NCI-H2081 (cell line): ENCODE measurements at regions not wholly inside any gene's neighbourhood (a gene's known extent, or its start where the extent isn't known, plus 50 kb on each side); places are given as distances from the start of the nearest gene placed in this dataset.

Source experiments
- DNase-seq, 2 experiments: peaks; one replicate each; lab custom pipeline; 2025; lab: John Stamatoyannopoulos, UW

DNA sequence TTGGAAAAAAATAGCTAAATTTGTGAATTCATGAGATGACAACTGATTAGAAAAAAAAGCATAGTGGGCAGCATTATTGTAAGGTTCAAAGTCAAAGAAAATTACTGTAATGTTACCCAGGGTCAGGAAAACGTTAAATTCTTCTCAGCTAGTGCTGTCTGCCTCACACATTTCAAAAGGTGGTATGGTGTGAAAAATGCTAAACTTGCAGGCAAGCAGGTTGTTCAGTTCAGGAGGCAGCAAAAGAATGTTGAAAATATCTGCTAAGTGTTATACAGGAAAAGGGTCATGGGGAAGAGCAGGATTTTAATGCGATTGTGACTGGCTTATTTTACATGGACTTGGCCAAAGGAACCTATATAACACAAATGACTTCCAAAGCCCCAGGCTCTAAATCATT, 232.5 kb upstream of the NDST3 start:
- DNase-seq: no peak

DNA sequence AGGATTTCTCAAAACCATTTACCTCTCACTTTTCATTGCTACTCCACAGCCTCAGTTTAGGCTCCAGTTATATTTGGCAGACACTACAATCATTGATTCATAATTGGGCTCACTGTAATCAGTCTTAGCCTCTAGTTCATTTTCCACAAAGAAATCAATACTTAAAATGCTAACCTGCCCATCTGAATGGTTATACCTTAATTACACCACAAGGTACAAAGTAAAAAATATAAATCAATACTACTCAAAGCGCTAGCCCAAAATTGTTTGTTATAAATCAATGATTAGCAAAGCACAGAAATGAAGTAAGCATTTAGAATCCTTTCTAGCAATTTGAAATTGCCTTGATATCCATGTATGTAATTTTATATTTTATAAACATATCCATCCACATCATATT, 222.6 kb upstream of the NDST3 start:
- no peak for DNase-seq

DNA sequence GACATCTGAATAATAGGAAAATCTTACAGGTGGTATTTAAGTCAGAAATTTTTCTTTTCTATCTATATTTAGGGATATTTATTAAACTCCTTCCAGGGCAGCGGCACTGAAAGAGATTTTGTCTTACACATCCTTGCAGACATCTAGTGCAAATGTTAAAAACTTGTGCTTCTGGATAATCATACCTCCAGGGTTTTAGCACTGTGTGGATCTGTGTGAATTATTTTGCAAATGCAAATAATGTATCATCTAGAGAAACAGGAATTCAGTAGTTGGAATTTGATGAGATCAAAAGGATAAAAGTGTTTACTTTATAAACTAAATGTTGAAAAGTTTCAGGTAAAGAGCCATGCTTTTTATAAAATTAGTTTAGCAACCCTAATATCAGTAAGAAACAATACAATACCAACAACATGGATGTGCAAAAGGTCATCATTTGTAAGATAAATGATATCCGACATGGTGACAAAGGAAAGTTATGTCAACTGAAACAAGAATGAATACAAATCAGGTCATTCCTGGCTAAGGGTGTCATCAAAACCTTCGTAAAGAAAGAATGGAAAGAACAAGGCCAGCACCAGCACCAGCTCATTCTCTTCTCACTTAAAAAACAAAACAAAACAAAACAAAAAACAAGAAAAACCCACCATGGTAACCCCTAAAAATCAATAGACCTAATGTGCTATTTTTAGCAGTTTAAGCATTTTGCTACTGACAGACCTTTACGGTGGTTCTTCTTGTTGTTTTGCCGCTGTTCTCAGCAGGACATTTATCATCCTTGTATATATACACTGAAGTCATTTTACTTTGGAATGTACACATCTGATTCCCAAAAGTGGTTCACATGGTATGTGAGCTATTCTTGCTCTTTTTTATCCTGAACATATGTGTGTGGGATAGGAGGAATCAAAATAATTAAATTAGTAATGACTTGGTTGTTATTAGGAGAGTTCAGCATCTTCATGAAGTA, 219.7 kb upstream of the NDST3 start:
- no peak for DNase-seq

DNA sequence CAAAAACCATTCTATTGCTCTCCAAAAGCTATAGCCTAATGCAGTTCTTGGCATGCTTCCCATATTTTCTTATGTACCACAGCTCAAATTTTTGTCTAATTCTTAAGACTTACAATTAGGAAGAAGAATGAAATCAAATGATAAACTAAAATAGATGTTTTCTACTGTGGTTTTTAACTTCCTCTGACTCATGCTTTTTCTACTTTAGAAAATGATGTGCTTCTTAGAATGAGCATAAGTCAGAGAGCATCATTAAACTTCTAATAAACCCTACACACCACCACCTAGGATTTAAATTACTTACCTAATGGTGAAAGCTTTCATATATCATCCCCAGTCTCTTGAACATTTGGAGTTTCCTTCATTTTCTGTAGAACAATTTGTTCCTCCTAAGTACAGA, 217.0 kb upstream of the NDST3 start:
- no peak for DNase-seq

- no peak for DNase-seq
Observed at GRCh38 chr4:117821834-117822233, 212.5 kb upstream of the NDST3 start.

GRCh38 chr4:117823388-117823787, 210.9 kb upstream of the NDST3 start:
- no peak for DNase-seq

- DNase-seq: peak in 1 of 2 experiments; percentile 31
Observed at GRCh38 chr4:117825600-117825999, 208.7 kb upstream of the NDST3 start.

GRCh38 chr4:117831060-117831683, 203.1 kb upstream of the NDST3 start:
- no peak for DNase-seq

DNA sequence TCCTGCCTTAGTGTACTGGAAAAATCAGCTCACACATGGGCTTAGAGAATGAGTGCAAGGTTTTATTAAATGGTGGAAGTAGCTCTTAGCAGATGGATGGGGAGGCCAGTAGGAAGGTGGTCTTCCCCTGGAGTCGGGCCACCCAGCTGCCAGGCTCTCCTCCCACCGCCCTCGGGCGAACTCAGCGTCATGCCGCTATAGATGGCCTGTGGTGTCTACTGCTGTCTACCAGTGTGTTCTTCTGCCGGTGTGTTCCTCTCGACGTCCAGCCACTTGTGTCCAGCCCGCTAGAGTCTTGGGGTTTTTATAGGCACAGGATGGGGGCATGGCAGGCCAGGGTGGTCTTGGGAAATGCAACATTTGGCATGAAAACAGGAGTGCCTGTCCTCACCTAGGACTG, 198.7 kb upstream of the NDST3 start:
- DNase-seq: no peak

DNA sequence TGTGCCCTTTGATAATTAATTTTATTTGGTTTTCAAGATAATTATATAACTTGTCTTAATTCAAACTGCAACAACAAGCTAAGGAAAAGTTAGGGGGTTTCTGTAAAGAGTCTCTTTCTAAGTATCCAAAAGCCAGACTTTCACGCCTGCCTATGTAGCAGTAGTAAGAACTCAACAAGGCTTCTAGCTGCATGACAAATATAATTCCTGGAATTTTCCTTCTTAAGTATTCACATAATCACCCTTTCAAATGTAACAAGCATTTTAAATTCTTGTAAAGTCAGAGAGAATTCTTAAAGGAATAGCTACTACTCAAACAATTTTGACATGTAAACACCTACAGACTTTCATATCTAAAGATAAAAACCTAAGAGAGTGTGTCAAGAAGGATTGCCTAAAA, 189.7 kb upstream of the NDST3 start:
- DNase-seq: no peak

- no peak for DNase-seq
Observed at GRCh38 chr4:117845270-117845669, 189.0 kb upstream of the NDST3 start.

DNA sequence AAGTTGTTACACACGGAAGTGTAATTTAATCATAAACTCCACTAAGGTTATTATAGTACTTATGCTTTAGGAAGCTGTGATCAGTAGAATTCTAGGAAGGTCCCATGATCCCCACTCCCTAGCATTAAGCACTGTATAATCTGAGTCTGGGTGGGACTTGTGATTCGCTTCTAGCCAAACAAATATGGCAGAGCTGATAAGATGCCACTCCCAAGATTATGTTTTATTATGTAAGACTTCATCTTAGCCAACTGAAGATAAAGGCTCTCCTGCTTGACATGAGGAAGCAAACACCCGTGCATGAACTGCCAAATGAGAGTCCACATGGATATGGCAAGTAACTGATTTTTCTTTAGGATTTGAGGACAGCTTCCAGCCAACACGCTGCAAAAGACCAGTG, 186.4 kb upstream of the NDST3 start:
- DNase-seq: no peak

DNA sequence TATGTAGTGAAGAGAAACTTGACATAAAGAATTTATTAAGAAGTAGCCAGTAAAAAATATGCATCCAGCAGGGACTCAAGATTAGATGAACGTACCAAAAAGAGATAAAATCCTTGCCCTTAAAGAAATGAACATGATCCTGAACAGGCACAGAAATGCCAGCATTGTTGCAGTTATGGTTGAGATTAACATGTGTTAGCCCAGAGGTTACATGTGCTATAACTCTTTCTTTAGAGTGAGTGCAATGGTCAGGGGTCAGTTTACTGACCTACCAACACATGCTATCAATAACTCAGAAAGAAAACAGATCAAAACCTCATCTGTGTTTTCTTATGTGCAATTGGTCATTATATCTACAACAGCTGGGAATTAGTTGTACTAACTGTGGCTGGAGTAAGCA, 166.1 kb upstream of the NDST3 start:
- DNase-seq: no peak

DNA sequence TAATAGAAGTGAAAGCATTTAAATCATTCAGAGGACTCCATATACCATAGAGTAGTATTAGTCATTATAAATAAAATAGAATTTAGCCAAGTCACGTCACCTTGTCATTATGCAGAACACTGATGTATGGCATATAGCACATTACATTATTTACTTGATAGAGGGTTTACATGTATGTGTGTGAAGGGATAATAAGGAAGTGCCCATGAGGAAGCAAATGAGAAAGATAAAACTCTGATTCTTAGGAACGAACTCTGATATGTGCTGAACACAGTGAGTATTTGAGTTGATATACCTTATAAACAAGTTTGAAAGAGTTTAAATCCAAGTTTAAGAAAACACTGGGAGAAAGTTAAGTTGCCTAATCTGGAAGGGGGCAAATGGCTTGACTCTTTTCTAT, 160.5 kb upstream of the NDST3 start:
- no peak for DNase-seq

DNA sequence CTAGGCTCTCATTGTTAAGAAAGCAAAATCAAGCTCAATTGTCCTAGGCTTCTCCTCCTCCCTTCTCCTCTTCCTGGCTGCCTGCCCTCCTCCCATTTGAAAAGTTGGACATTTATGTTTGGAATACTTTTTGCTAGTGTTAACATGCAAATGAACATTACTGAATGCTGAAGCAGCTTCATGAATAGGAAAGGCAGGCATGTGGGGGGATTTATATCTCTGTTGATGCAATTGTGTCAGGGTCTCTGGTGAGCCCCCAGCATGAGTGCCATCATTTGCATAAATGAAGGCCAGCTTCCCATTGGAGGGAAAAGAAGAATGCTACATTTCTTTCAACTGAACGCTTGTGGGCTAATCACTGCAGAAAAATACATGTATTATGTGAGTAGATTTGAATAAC, 160.1 kb upstream of the NDST3 start:
- DNase-seq: no peak

- DNase-seq: no peak
Observed at GRCh38 chr4:117889978-117890377, 144.3 kb upstream of the NDST3 start.

- no peak for DNase-seq
Observed at GRCh38 chr4:117893207-117893606, 141.1 kb upstream of the NDST3 start.

DNA sequence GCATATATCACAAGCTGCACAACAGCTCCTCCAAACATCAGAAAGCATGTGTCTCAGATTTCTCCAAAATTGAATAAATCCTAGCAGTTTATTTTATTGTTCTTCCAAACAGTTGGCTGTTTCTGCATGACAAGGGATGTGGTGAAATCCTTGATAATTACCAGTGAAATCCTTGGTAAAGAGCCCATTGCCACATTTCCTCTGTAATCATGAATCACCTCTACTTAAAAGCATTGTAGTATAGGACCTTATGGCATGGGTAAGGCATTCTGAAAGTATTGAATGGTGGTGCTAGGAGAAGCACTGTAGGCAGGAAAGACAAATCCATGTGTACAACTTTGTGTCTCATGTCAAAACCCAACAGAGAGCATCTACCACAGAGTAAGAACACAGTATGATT, 135.8 kb upstream of the NDST3 start:
- no peak for DNase-seq

GRCh38 chr4:117900832-117901231, 133.5 kb upstream of the NDST3 start:
- DNase-seq: no peak

- DNase-seq: no peak
Observed at GRCh38 chr4:117907646-117908045, 126.6 kb upstream of the NDST3 start.

DNA sequence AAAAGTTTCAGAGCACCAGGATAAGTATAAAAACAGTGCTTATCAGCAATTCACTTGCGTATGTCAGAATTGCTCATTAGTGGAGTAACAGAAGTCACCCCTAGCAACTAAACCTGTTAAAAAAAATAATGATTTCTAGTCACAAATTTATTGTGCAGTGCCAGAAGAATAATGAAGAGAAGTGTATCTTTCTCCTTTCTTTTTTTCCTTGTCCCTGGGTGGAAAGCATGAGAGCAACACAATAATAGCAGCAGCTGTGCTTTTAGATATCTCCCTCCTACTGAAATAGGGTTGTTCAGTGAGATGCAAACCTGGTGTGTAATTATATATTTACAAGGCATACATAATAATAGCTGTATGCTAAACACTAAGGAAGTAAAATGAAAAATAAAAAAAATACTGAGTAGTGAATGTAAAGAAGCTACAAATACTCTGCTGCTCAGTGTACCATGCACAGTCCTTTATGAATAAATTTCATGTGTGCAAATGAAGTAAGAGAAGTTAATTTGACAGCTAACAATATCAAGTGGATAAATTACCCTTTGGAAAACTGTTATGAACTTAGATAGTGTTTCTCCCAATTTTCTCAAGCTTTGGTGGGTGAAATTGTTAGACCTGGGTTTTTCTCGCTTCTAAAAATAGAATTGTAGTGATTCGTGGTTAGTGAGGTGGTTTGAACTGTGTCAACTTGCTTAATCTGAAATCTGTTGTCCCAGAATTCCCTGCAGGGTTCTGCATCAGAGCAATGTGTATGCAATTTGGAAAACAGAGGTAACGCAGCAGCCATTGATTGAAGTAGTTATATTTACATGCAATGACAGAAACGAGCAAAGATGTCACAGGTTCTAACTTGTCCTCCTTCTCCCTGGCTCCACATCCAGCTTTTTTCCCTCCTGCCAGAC, 125.7 kb upstream of the NDST3 start:
- peak; percentile 37 to 71 for DNase-seq

GRCh38 chr4:117916728-117917127, 117.6 kb upstream of the NDST3 start:
- no peak for DNase-seq
